Peyer's patch (tissue), 4 donors: ENCODE measurements at regions not wholly inside any gene's neighbourhood (a gene's known extent, or its start where the extent isn't known, plus 50 kb on each side); places are given as distances from the start of the nearest gene placed in this dataset.

Source experiments
- POLR2A ChIP-seq, 2 donors: fragments of 450-650 bp; IDR thresholded peaks; one replicate each; pipeline ENCODE4 v1.5.1; 2017; ENCODE audit warnings: antibody characterized with exemption in 2 of 2, mild to moderate bottlenecking in 2 of 2, moderate library complexity in 2 of 2
- TF ChIP-seq, protein P1 (sequence below), 6 experiments: fragments of 450-650 bp in 4 of 6; fragments of 200-600 bp in 2 of 6; sonication (generic) in 1 of 6; IDR thresholded peaks; one replicate each; pipeline ENCODE4 v1.5.1; 2017 to 2019; ENCODE audit warnings: antibody characterized with exemption in 6 of 6, mild to moderate bottlenecking in 3 of 6, moderate library complexity in 1 of 6

DNA sequence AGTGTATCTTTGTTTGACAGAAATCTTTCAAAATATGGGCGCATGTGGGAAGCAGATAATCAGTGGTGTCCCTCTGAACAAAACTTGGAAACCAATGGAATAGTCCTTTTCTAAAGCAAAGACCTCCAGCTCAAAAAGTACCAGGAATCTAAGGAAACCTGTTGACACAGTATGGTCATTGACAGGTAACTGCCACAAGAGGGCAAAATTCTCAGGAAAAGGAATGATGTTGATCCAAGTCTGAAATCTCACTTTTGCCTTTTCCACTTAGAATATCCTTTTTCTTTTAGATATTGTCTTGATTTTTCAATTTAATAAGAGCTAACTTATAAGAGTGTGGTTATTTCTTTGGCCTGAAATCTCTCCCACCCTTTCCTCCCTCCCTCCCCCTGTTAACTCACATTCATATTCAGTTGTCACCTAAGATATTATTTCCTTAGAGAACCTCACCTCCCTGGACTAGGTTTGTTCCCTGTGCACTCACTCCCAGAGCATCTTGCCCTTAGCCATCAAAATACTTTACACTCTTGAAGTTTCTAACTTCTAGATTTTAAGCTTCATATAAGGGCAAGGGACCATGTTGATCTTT, 59.0 kb upstream of the BARX1 start:
- TF ChIP-seq, protein P1, sequence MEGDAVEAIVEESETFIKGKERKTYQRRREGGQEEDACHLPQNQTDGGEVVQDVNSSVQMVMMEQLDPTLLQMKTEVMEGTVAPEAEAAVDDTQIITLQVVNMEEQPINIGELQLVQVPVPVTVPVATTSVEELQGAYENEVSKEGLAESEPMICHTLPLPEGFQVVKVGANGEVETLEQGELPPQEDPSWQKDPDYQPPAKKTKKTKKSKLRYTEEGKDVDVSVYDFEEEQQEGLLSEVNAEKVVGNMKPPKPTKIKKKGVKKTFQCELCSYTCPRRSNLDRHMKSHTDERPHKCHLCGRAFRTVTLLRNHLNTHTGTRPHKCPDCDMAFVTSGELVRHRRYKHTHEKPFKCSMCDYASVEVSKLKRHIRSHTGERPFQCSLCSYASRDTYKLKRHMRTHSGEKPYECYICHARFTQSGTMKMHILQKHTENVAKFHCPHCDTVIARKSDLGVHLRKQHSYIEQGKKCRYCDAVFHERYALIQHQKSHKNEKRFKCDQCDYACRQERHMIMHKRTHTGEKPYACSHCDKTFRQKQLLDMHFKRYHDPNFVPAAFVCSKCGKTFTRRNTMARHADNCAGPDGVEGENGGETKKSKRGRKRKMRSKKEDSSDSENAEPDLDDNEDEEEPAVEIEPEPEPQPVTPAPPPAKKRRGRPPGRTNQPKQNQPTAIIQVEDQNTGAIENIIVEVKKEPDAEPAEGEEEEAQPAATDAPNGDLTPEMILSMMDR (IDR thresholded peaks at IDR 0.05) = peak; percentile 37 to 58 (median 52)
- TF ChIP-seq POLR2A (IDR thresholded peaks at IDR 0.05) = no peak
